Central memory CD8-positive, alpha-beta T cell (primary cell): ENCODE measurements at regions not wholly inside any gene's neighbourhood (a gene's known extent, or its start where the extent isn't known, plus 50 kb on each side); places are given as distances from the start of the nearest gene placed in this dataset.

ENCODE experiments used
- ATAC-seq: fragments of 150-1000 bp; cut with Tn5 transposase; replicated peaks from 2 replicates; pipeline ENCODE4 v1.10.0; 2022; ENCODE audit warnings: mild to moderate bottlenecking, moderate FRiP score, moderate number of reproducible peaks; ENCODE audit not compliant: poor library complexity, severe bottlenecking; ENCODE audit errors: extremely low read depth
- DNase-seq, 2 donors: peaks; one replicate each; pipeline ENCODE4 v3.0.0; 2021; ENCODE audit warnings: low spot score in 2 of 2
- H3K27ac Mint-ChIP-seq: one replicate; pipeline ENCODE4 v1.8.0; 2022; ENCODE audit warnings: low read depth, mild to moderate bottlenecking, moderate library complexity, mixed read lengths
- H3K27me3 Mint-ChIP-seq: one replicate; pipeline ENCODE4 v1.8.0; 2022; ENCODE audit warnings: mixed read lengths
- H3K36me3 Mint-ChIP-seq: one replicate; pipeline ENCODE4 v1.8.0; 2022; ENCODE audit warnings: mild to moderate bottlenecking, moderate library complexity, mixed read lengths; ENCODE audit not compliant: insufficient read depth
- H3K4me1 Mint-ChIP-seq: one replicate; pipeline ENCODE4 v1.8.0; 2022; ENCODE audit warnings: mixed read lengths
- H3K4me3 Mint-ChIP-seq: one replicate; pipeline ENCODE4 v1.8.0; 2022; ENCODE audit warnings: mild to moderate bottlenecking, moderate library complexity, mixed read lengths
- H3K9me3 Mint-ChIP-seq: one replicate; pipeline ENCODE4 v1.8.0; 2022; ENCODE audit warnings: mixed read lengths

DNA sequence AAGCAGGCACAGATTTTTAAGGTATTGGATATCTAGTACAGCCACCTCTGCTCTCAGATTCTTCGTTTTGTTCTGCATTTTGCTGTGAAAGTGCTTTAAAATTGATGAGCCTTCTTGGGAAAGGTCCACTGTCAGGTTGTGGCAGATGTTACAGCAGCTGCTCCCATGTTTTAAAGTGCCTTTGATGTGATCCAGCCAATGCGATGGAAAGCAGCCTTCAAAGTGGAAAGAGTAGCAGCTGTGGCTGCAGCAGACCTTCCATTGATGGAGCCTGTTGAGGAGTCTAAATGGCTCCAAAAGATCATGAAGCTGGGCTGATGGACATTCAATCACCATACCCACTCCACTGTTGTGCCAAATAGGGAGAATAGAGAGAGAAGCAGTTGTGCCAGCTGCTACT is 816.9 kb downstream of the PLA2G4A start:
- peaks cover 6% of the 10 kb centered on the region for H3K9me3 Mint-ChIP-seq
- H3K36me3 Mint-ChIP-seq, result no peaks in the 10 kb centered on the region
- ATAC-seq (no peak), DNase-seq (no peak)
- no peaks in the 10 kb centered on the region for H3K4me1 Mint-ChIP-seq
- no peak overlapping the region for H3K27ac Mint-ChIP-seq
- H3K4me3 Mint-ChIP-seq, result no peak overlapping the region
- no peaks in the 10 kb centered on the region for H3K27me3 Mint-ChIP-seq

DNA sequence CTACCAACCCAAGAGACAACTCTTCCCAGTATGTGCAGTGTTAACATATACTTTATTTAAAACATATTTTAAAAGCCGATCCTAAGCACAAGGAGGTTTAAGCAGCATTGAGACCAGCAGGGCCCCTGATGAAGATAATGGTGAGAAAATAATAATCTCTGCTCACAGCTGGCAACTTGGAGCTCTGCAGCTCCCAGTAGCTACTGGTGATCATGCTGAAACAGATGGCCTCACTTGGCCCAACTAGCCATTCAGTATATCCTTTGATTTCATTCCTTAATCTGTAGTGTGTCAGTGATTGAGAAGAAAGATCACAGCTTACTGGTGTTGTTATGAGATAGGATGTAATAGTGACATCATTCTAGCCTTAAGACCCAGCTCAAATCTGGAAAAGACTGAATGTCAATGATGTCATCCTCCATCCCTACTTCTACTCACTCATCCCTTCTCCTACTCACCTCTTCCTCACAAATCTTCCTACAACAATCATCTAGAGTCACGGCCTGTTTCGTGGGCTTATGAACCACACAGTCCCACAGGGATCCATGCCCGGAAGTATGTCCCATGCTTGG is 817.9 kb downstream of the PLA2G4A start:
- no peak for DNase-seq
- no peak for ATAC-seq
- H3K4me3 Mint-ChIP-seq, result no peak overlapping the region
- H3K27me3 Mint-ChIP-seq, result no peaks in the 10 kb centered on the region
- no peak overlapping the region for H3K27ac Mint-ChIP-seq
- H3K4me1 Mint-ChIP-seq, result no peaks in the 10 kb centered on the region
- peaks cover 6% of the 10 kb centered on the region for H3K9me3 Mint-ChIP-seq
- H3K36me3 Mint-ChIP-seq, result no peaks in the 10 kb centered on the region

DNA sequence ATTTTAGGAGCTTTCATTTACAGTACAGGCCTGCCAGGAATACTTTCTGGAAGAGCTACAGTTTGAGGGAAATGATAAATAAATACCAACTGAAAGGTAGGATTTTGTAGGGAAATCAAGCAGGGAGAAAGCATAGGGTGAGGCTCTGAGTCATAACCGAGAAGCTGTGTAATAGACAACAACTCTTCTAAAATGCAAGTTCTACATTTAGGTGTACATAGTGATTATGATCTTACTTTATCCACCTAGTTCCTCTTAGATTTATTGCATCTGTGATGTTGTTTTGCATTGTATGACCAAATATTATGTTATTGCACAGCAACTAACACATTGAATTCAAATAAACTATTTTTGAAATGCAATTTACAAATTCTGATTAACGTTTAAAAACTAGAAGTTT is 819.3 kb downstream of the PLA2G4A start:
- Mint-ChIP-seq H3K36me3 (no peaks in the 10 kb centered on the region), H3K27ac (no peak overlapping the region), H3K9me3 (peaks cover 13% of the 10 kb centered on the region), H3K27me3 (no peaks in the 10 kb centered on the region), H3K4me1 (no peaks in the 10 kb centered on the region), H3K4me3 (no peak overlapping the region)
- ATAC-seq, result no peak
- DNase-seq, result no peak

GRCh38 chr1:187654635-187655034 is 825.9 kb downstream of the PLA2G4A start:
- Mint-ChIP-seq H3K9me3 (peaks cover 11% of the 10 kb centered on the region), H3K4me3 (no peak overlapping the region), H3K36me3 (no peaks in the 10 kb centered on the region), H3K4me1 (no peaks in the 10 kb centered on the region), H3K27ac (no peak overlapping the region), H3K27me3 (no peaks in the 10 kb centered on the region)
- DNase-seq, result no peak
- ATAC-seq, result no peak

DNA sequence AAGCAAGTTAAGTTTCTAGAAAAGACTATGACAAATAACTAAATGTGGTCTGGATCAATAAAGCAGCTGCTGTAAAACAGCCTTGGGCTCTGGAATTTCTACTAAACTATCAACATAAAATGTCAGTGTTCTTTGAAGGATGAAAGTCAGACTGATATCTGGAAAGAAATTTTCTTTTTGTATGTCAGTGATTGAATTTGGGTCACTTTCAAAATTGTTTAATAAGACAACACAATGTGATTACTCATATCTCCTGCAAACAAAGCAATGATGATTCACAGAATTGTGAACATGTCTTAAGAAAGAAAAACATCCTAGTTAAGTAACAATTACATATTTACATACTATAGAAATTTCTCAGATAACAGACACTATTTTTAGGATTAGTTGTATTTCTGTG is 826.4 kb downstream of the PLA2G4A start:
- Mint-ChIP-seq H3K27ac (no peak overlapping the region), H3K27me3 (no peaks in the 10 kb centered on the region), H3K4me1 (no peaks in the 10 kb centered on the region), H3K9me3 (peaks cover 12% of the 10 kb centered on the region), H3K36me3 (no peaks in the 10 kb centered on the region), H3K4me3 (no peak overlapping the region)
- DNase-seq (no peak), ATAC-seq (no peak)

GRCh38 chr1:187665483-187665882 is 836.7 kb downstream of the PLA2G4A start:
- Mint-ChIP-seq H3K4me3 (no peak overlapping the region), H3K27ac (no peak overlapping the region), H3K27me3 (no peaks in the 10 kb centered on the region), H3K4me1 (no peaks in the 10 kb centered on the region), H3K36me3 (no peaks in the 10 kb centered on the region), H3K9me3 (peaks cover 5% of the 10 kb centered on the region)
- DNase-seq (no peak), ATAC-seq (no peak)

DNA sequence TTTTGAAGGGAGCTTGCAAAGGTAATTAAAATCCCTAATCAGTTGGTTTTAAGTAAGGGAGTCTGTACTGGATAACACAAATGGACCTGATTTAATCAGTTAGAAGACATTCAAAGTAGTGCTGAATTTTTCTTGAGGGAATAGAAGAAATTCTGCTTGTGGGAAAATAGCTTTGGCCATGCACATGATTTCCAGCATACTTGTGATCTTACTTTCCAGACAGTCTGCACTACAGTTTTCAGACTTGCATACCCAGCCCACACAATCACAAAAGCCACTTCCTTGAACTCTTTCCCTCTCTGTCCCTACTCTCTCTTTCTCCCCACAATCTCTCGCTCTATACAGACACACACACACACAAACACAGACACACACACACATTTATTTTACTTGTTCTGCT is 852.1 kb downstream of the PLA2G4A start:
- H3K9me3 Mint-ChIP-seq, result no peaks in the 10 kb centered on the region
- no peaks in the 10 kb centered on the region for H3K27me3 Mint-ChIP-seq
- no peak overlapping the region for H3K27ac Mint-ChIP-seq
- no peaks in the 10 kb centered on the region for H3K36me3 Mint-ChIP-seq
- no peaks in the 10 kb centered on the region for H3K4me1 Mint-ChIP-seq
- DNase-seq, result no peak
- no peak for ATAC-seq
- H3K4me3 Mint-ChIP-seq, result no peak overlapping the region

DNA sequence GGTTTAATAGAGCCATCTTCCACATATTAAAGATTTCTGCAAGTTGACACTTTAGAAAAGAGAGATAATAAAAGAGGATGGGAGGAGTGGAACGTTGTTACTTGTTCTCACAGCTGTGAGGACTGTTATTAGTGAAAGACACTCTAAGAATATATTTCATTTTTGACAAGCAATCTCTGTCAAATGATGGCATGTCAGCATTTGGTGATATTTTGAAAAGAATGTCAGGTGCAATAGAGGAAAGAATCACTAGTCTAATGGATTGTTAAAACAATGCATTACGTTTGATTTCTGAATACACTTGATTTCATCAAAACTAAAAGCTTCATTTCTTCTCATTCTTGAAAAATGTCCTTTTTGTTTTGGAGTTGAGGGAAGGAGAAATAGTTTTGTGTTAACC is 853.4 kb downstream of the PLA2G4A start:
- DNase-seq, result no peak
- no peaks in the 10 kb centered on the region for H3K9me3 Mint-ChIP-seq
- no peak overlapping the region for H3K4me3 Mint-ChIP-seq
- H3K27ac Mint-ChIP-seq, result no peak overlapping the region
- no peaks in the 10 kb centered on the region for H3K27me3 Mint-ChIP-seq
- no peaks in the 10 kb centered on the region for H3K4me1 Mint-ChIP-seq
- no peak for ATAC-seq
- no peaks in the 10 kb centered on the region for H3K36me3 Mint-ChIP-seq

DNA sequence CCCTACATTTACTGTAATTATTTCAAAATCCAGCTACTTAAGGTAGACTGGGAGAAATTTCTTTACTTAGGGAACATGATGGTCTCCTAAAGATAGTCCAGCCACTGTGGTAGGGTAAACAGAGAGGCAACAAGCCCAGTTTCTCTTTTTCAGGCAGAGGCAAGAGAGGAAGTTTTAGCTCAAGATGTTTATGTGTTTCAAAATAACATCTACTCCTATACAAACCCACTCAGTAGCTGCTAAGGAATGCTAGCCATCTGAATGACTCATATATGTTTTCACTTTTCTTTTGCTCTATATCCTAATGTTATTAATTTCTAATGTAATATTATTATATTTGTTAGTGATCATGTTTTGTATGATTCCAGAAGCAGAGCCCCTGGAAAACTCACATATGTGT is 856.6 kb downstream of the PLA2G4A start:
- H3K27ac Mint-ChIP-seq, result no peak overlapping the region
- H3K27me3 Mint-ChIP-seq, result no peaks in the 10 kb centered on the region
- H3K4me1 Mint-ChIP-seq, result no peaks in the 10 kb centered on the region
- no peak overlapping the region for H3K4me3 Mint-ChIP-seq
- H3K36me3 Mint-ChIP-seq, result no peaks in the 10 kb centered on the region
- DNase-seq (no peak), ATAC-seq (no peak)
- H3K9me3 Mint-ChIP-seq, result no peaks in the 10 kb centered on the region

DNA sequence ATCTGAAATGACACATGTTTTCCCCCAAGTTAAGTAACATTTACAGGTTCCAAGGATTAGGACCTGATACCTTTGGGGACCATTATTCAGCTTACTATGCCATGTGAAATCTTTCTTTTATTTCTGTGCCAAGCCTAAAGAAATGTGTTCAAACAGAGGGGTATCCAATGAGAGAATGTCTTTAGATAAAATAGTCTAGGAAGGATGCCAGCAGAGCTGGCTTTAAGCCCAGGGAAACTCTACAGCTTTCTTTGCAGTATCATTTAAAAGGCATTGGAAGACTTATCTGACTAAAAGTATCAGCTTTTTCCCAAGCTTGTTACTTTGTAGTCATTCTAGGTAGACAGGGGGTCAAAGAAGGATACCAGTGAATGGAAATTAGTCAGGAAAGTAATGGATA is 860.4 kb downstream of the PLA2G4A start:
- Mint-ChIP-seq H3K9me3 (peaks cover 5% of the 10 kb centered on the region), H3K4me1 (no peaks in the 10 kb centered on the region), H3K36me3 (no peaks in the 10 kb centered on the region)

GRCh38 chr1:187691439-187691838 is 862.7 kb downstream of the PLA2G4A start:
- no peaks in the 10 kb centered on the region for H3K4me1 Mint-ChIP-seq
- peaks cover 5% of the 10 kb centered on the region for H3K9me3 Mint-ChIP-seq
- H3K36me3 Mint-ChIP-seq, result no peaks in the 10 kb centered on the region
- no peak for DNase-seq
- no peak overlapping the region for H3K27ac Mint-ChIP-seq
- no peak for ATAC-seq
- H3K27me3 Mint-ChIP-seq, result no peaks in the 10 kb centered on the region
- H3K4me3 Mint-ChIP-seq, result no peak overlapping the region

More for the DNA sequence above, 860.4 kb downstream of the PLA2G4A start:
- Mint-ChIP-seq H3K27me3 (no peaks in the 10 kb centered on the region), H3K27ac (no peak overlapping the region), H3K4me3 (no peak overlapping the region)
- ATAC-seq (no peak), DNase-seq (no peak)

DNA sequence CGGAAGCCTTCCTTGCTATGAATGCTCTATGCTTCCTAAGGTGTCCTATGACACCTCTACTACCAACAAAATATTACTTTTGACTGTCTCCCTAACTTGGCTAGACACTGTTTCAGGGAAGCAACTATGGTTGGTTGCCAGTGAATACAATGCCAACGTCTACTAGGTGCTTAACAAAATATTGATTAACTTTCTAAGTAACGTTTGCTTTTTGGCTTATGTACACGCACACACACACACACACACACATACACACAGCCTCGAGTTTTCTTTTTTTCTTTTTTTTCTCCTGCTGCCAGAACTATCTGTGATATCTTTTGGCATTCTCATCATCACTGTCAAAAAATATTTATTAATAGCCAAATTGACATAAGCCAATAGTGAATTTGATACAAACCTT is 864.0 kb downstream of the PLA2G4A start:
- Mint-ChIP-seq H3K27ac (no peak overlapping the region), H3K27me3 (no peaks in the 10 kb centered on the region), H3K9me3 (peaks cover 5% of the 10 kb centered on the region), H3K4me3 (no peak overlapping the region), H3K36me3 (no peaks in the 10 kb centered on the region), H3K4me1 (no peaks in the 10 kb centered on the region)
- no peak for ATAC-seq
- no peak for DNase-seq

- H3K36me3 Mint-ChIP-seq, result no peaks in the 10 kb centered on the region
- DNase-seq (no peak), ATAC-seq (no peak)
- H3K27ac Mint-ChIP-seq, result no peak overlapping the region
- H3K9me3 Mint-ChIP-seq, result peaks cover 15% of the 10 kb centered on the region
- no peak overlapping the region for H3K4me3 Mint-ChIP-seq
- no peaks in the 10 kb centered on the region for H3K4me1 Mint-ChIP-seq
- no peaks in the 10 kb centered on the region for H3K27me3 Mint-ChIP-seq
Measured at GRCh38 chr1:187696073-187696472, 867.3 kb downstream of the PLA2G4A start.
